ENCODE measurements at regions not wholly inside any gene's neighbourhood (a gene's known extent, or its start where the extent isn't known, plus 50 kb on each side); places are given as distances from the start of the nearest gene placed in this dataset.

- TF ChIP-seq CTCF (IDR thresholded peaks at IDR 0.05) (no peak), POLR2AphosphoS5 (IDR thresholded peaks at IDR 0.05) (no peak)
These were observed 337.9 kb upstream of the DYNLRB2 start for GRCh38 chr16:80202831-80203413.
